GM12874 (cell line): ENCODE measurements at regions not wholly inside any gene's neighbourhood (a gene's known extent, or its start where the extent isn't known, plus 50 kb on each side); places are given as distances from the start of the nearest gene placed in this dataset.

Experiments used
- CTCF ChIP-seq: IDR thresholded peaks from 2 replicates; pipeline ENCODE4 v1.5.1; 2011; ENCODE audit warnings: low read depth, mild to moderate bottlenecking, control low read depth, low read length, moderate library complexity; ENCODE audit not compliant: insufficient read depth

DNA sequence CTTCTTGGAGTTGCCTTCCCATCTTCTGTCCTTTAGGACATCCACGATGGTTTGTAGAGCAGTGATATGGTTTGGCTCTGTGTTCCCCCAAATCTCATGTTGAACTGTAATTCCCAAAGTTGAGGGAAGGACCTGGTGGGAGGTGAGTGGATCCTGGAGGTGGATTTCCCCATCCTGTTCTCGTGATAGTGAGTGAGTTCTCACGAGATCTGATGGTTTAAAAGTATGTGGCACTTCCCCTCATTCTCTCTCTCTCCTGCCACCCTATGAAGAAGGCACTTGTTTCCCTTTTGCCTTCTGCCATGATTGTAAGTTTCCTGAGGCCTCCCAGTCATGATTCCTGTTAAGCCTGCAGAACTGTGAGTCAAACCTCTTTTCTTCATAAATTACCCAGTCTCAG lies 99.2 kb downstream of the BRMS1L start:
- TF ChIP-seq CTCF = no peak

- TF ChIP-seq CTCF = no peak
Observed at GRCh38 chr14:35921745-35922144, 95.6 kb downstream of the BRMS1L start.
